ENCODE measurements at regions not wholly inside any gene's neighbourhood (a gene's known extent, or its start where the extent isn't known, plus 50 kb on each side); places are given as distances from the start of the nearest gene placed in this dataset.

DNA sequence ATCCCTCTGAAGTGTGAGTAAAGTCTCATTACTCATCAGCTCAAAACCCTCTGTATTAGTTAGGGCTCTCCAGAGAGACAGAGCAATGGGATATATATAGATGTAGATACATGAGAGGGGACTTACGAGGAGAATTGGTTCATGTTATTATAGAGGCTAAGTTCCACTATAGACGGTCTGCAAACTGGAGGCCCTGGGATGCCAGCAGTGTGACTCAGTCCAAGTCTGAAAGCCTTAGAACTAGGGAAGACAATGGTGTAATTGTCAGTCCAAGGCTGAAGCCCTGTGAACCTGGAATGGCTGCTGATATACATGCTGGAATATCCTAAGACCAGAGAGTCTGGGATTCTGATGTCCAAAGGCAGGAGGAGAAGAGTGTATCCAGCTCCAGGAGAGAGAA, 57.3 kb upstream of the CEP83 start:
- in situ Hi-C loops (cut with HindIII; ENCODE audit: low sequenced_read_pairs), result loop anchor here (25.0 kb wide), 1 partner anchor 380 kb away; the partner anchor contains the start of gene PLXNC1
- no peak for DNase-seq (ENCODE audit: low read depth)
- TF ChIP-seq, protein P1, sequence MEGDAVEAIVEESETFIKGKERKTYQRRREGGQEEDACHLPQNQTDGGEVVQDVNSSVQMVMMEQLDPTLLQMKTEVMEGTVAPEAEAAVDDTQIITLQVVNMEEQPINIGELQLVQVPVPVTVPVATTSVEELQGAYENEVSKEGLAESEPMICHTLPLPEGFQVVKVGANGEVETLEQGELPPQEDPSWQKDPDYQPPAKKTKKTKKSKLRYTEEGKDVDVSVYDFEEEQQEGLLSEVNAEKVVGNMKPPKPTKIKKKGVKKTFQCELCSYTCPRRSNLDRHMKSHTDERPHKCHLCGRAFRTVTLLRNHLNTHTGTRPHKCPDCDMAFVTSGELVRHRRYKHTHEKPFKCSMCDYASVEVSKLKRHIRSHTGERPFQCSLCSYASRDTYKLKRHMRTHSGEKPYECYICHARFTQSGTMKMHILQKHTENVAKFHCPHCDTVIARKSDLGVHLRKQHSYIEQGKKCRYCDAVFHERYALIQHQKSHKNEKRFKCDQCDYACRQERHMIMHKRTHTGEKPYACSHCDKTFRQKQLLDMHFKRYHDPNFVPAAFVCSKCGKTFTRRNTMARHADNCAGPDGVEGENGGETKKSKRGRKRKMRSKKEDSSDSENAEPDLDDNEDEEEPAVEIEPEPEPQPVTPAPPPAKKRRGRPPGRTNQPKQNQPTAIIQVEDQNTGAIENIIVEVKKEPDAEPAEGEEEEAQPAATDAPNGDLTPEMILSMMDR (IDR thresholded peaks at IDR 0.05; ENCODE audit: low read depth, low read length, missing control alignments), result no peak
- no peak overlapping the region for H3K4me3 ChIP-seq (ENCODE audit: low read depth, low read length)

DNA sequence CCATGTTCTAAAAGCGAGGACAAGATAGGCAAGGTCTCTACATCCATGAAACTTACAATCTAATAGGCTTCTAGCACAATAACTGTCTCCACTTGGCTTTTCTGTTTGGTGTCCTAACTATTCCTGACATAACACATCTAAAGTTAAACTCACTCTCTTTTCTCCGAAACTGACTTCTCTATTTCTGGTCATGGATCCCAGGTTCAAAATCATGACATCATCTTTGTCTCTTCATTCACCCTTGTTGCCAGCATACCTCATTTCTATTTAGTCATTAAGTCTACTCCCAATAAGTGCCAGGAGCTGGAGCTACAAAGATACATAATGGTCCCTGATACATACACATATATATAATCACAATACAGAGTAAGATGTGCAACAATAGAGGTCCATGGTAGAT, 53.9 kb upstream of the CEP83 start:
- in situ Hi-C loops (cut with HindIII; ENCODE audit: low sequenced_read_pairs), result loop anchor here (25.0 kb wide), 1 partner anchor 376 kb away; the partner anchor contains the start of gene PLXNC1
- no peak overlapping the region for H3K4me3 ChIP-seq (ENCODE audit: low read depth, low read length)
- TF ChIP-seq, protein P1 (IDR thresholded peaks at IDR 0.05; ENCODE audit: low read depth, low read length, missing control alignments), result no peak

DNA sequence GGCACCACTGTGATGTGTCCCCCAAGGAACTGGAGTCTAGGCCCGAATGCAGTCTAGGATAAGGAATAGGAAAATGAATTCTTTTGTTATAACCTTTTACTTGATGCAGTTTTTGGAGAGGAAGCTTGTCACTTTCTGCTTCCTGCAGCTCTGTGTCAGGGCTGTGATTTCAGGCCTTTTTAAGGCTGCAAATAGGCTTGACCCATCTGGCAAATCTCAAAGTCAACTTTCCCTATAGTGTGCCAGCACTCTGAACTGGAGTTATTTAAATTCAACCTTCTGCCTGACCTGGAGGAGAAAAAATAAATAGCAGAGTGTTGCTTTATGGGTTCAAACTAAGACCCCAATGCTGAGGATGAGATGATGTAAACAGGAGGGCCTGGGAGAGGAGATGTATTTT, 51.8 kb upstream of the CEP83 start:
- no peak overlapping the region for H3K4me3 ChIP-seq (ENCODE audit: low read depth, low read length)
- TF ChIP-seq, protein P1 (IDR thresholded peaks at IDR 0.05; ENCODE audit: low read depth, low read length, missing control alignments), result no peak
- no peak for DNase-seq (ENCODE audit: low read depth)
- in situ Hi-C loops (cut with HindIII; ENCODE audit: low sequenced_read_pairs), result loop anchor here (25.0 kb wide), 1 partner anchor 374 kb away; the partner anchor contains the start of gene PLXNC1

More for the DNA sequence above, 53.9 kb upstream of the CEP83 start:
- DNase-seq (ENCODE audit: low read depth), result no peak

DNA sequence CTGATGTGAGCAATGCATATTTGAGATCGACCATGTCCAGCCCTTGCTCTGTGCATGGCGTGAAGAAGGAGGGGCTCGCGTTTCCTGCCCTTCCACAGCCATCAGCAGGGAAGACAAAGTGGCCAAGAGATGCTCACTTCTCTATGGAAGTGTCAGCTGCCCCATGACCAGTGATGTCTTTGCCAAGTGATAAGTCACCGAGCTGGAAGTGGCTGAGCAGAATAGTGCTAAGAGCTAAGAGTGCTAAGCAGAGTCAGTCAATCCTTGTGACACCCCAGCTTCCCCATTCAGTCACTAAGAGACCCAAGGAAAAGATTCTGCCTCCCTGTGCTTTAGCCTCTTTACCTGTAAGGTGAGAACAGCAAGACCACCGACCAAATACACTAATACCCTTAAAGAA, 50.5 kb upstream of the CEP83 start:
- TF ChIP-seq, protein P1 (IDR thresholded peaks at IDR 0.05; ENCODE audit: low read depth, low read length, missing control alignments), result no peak
- DNase-seq (ENCODE audit: low read depth), result no peak
- in situ Hi-C loops (cut with HindIII; ENCODE audit: low sequenced_read_pairs), result loop anchor here (25.0 kb wide), 1 partner anchor 373 kb away; the partner anchor contains the start of gene PLXNC1
- no peak overlapping the region for H3K4me3 ChIP-seq (ENCODE audit: low read depth, low read length)
